MM.1S (cell line): ENCODE measurements at regions not wholly inside any gene's neighbourhood (a gene's known extent, or its start where the extent isn't known, plus 50 kb on each side); places are given as distances from the start of the nearest gene placed in this dataset.

Experiments used
- DNase-seq: peaks from one replicate; pipeline ENCODE4 v3.0.0-alpha.2; 2015
- H2AFZ ChIP-seq: fragments of 300-600 bp; sonication (generic); 2 replicates; pipeline ENCODE4 v1.6.0; 2016; ENCODE audit warnings: antibody characterized with exemption, low read length
- H3F3A ChIP-seq: fragments of 300-600 bp; sonication (generic); 2 replicates; pipeline ENCODE4 v1.6.1; 2016; ENCODE audit warnings: mild to moderate bottlenecking, antibody characterized with exemption, low read length, moderate library complexity, mixed read lengths; ENCODE audit not compliant: insufficient read depth
- H3K27ac ChIP-seq: fragments of 300-600 bp; sonication (generic); 2 replicates; pipeline ENCODE4 v1.5.1; 2016; ENCODE audit warnings: mild to moderate bottlenecking, low read length
- H3K27me3 ChIP-seq: fragments of 300-600 bp; sonication (generic); replicated peaks from 2 replicates; pipeline ENCODE4 v1.6.0; 2016; ENCODE audit warnings: low read length; ENCODE audit not compliant: insufficient read depth
- H3K36me3 ChIP-seq: fragments of 300-600 bp; sonication (generic); replicated peaks from 2 replicates; pipeline ENCODE4 v1.6.1; 2016; ENCODE audit warnings: mild to moderate bottlenecking, low read length, mixed read lengths; ENCODE audit not compliant: insufficient read depth
- H3K4me1 ChIP-seq: fragments of 300-600 bp; sonication (generic); 2 replicates; pipeline ENCODE4 v1.6.1; 2016; ENCODE audit warnings: low read length, mixed read lengths
- H3K4me2 ChIP-seq: fragments of 300-600 bp; sonication (generic); 2 replicates; pipeline ENCODE4 v1.6.0; 2016; ENCODE audit warnings: low read depth, low read length
- H3K4me3 ChIP-seq: fragments of 300-600 bp; sonication (generic); 2 replicates; pipeline ENCODE4 v1.5.1; 2016; ENCODE audit warnings: low read length, mixed read lengths
- H3K79me2 ChIP-seq: fragments of 300-600 bp; sonication (generic); 2 replicates; pipeline ENCODE4 v1.6.1; 2016; ENCODE audit warnings: mixed run types, low read length, mixed read lengths
- H3K9ac ChIP-seq: fragments of 300-600 bp; sonication (generic); 2 replicates; pipeline ENCODE4 v1.6.1; 2016; ENCODE audit warnings: low read length, mixed read lengths
- H3K9me2 ChIP-seq: fragments of 300-600 bp; sonication (generic); replicated peaks from 2 replicates; pipeline ENCODE4 v1.6.1; 2016; ENCODE audit warnings: mild to moderate bottlenecking, low read length, mixed read lengths; ENCODE audit not compliant: insufficient read depth
- H3K9me3 ChIP-seq: fragments of 300-600 bp; sonication (generic); replicated peaks from 2 replicates; pipeline ENCODE4 v1.6.1; 2016; ENCODE audit warnings: mild to moderate bottlenecking, low read length, mixed read lengths; ENCODE audit not compliant: insufficient read depth
- H4K20me1 ChIP-seq: fragments of 300-600 bp; sonication (generic); 2 replicates; pipeline ENCODE4 v1.6.1; 2016; ENCODE audit warnings: mild to moderate bottlenecking, low read length, moderate library complexity, mixed read lengths; ENCODE audit not compliant: insufficient read depth
- EZH2 ChIP-seq: fragments of 300-600 bp; sonication (generic); optimal IDR thresholded peaks from 2 replicates; pipeline ENCODE3; 2017; ENCODE audit warnings: low read depth, mild to moderate bottlenecking, antibody characterized with exemption, low read length, mixed read lengths
- EZH2phosphoT487 ChIP-seq: fragments of 300-600 bp; sonication (generic); IDR thresholded peaks from 2 replicates; pipeline ENCODE4 v1.6.1; 2018; ENCODE audit warnings: antibody characterized with exemption, low read length
- TF ChIP-seq, protein P1 (sequence below): fragments of 300-600 bp; sonication (generic); IDR thresholded peaks from 2 replicates; pipeline ENCODE4 v1.5.1; 2016; ENCODE audit warnings: antibody characterized with exemption, low read length, mixed read lengths

DNA sequence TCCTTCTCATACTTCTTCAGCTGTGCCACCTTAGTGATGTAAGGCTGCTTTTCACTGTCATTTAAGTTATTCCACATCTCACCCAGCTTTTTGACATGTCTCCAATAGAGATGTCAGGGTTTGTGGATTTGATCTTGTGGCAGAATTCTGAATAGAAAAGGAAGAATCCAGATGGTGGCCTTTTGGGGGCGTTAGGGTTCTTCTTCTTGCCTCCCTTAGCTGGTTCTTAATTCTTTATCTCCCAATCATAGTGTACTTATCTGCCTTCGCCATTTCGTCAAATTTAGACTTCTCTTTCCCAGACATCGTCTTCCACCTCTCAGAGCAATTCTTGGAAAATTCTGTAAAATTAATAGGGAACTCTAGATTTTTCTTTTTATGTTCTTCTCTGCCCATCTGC lies 422.9 kb downstream of the GJA1 start:
- no peak overlapping the region for H3K27ac ChIP-seq
- H3K27me3 ChIP-seq: no peaks in the 10 kb centered on the region
- H4K20me1 ChIP-seq: no peaks in the 10 kb centered on the region
- H2AFZ ChIP-seq: no peak overlapping the region
- TF ChIP-seq EZH2phosphoT487: no peak
- TF ChIP-seq EZH2: no peak
- TF ChIP-seq, protein P1, sequence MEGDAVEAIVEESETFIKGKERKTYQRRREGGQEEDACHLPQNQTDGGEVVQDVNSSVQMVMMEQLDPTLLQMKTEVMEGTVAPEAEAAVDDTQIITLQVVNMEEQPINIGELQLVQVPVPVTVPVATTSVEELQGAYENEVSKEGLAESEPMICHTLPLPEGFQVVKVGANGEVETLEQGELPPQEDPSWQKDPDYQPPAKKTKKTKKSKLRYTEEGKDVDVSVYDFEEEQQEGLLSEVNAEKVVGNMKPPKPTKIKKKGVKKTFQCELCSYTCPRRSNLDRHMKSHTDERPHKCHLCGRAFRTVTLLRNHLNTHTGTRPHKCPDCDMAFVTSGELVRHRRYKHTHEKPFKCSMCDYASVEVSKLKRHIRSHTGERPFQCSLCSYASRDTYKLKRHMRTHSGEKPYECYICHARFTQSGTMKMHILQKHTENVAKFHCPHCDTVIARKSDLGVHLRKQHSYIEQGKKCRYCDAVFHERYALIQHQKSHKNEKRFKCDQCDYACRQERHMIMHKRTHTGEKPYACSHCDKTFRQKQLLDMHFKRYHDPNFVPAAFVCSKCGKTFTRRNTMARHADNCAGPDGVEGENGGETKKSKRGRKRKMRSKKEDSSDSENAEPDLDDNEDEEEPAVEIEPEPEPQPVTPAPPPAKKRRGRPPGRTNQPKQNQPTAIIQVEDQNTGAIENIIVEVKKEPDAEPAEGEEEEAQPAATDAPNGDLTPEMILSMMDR: no peak
- H3K79me2 ChIP-seq: no peaks in the 10 kb centered on the region
- no peak for DNase-seq
- no peak overlapping the region for H3K4me2 ChIP-seq
- no peak overlapping the region for H3K9ac ChIP-seq
- no peaks in the 10 kb centered on the region for H3K36me3 ChIP-seq
- H3K9me2 ChIP-seq: no peaks in the 10 kb centered on the region
- no peak overlapping the region for H3K4me3 ChIP-seq
- H3K4me1 ChIP-seq: no peaks in the 10 kb centered on the region
- H3F3A ChIP-seq: no peaks in the 10 kb centered on the region
- H3K9me3 ChIP-seq: no peaks in the 10 kb centered on the region

DNA sequence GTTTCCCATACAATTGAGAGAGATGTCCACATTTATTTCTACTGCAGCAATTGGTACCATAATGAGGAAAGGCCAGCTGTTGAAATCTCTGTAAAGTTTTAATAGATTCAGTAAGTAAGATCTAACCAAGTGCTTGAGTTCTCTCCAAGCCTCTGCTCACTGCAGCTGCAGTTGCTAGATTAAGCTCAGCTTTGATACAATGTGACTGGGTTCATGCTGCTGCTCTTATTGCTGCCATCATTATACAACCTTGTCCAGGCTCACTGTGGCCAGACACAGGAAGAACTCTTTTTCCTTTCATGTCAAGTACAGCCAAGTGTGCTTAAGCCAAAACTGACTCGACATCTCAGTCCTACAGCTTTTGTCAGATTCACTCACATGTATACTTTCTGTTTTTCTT lies 423.5 kb downstream of the GJA1 start:
- Histone ChIP-seq H3K9me2 (no peaks in the 10 kb centered on the region), H3K27me3 (no peaks in the 10 kb centered on the region), H4K20me1 (no peaks in the 10 kb centered on the region), H3F3A (no peaks in the 10 kb centered on the region), H3K4me1 (no peaks in the 10 kb centered on the region), H3K4me3 (no peak overlapping the region), H3K9ac (no peak overlapping the region), H3K4me2 (no peak overlapping the region), H2AFZ (no peak overlapping the region), H3K9me3 (no peaks in the 10 kb centered on the region), H3K27ac (no peak overlapping the region), H3K36me3 (no peaks in the 10 kb centered on the region), H3K79me2 (no peaks in the 10 kb centered on the region)
- DNase-seq: no peak
- TF ChIP-seq, protein P1: no peak
- TF ChIP-seq EZH2 (no peak), EZH2phosphoT487 (no peak)

GRCh38 chr6:121865811-121866210 lies 430.4 kb downstream of the GJA1 start:
- Histone ChIP-seq H3K36me3 (no peaks in the 10 kb centered on the region), H3K27me3 (no peaks in the 10 kb centered on the region), H3K27ac (no peak overlapping the region), H3K4me3 (no peak overlapping the region), H3K4me2 (no peak overlapping the region), H4K20me1 (no peaks in the 10 kb centered on the region), H3F3A (no peaks in the 10 kb centered on the region), H3K9me2 (no peaks in the 10 kb centered on the region), H3K4me1 (no peaks in the 10 kb centered on the region), H3K9ac (no peak overlapping the region), H3K9me3 (no peaks in the 10 kb centered on the region), H2AFZ (no peak overlapping the region), H3K79me2 (no peaks in the 10 kb centered on the region)
- no peak for TF ChIP-seq EZH2
- no peak for TF ChIP-seq EZH2phosphoT487
- no peak for DNase-seq

- TF ChIP-seq EZH2: no peak
- TF ChIP-seq, protein P1: no peak
- TF ChIP-seq EZH2phosphoT487: no peak
- no peak for DNase-seq
These were observed 431.6 kb downstream of the GJA1 start for GRCh38 chr6:121867095-121867494.

More at GRCh38 chr6:121867095-121867494, 431.6 kb downstream of the GJA1 start:
- no peaks in the 10 kb centered on the region for H3K9me2 ChIP-seq
- H3K4me1 ChIP-seq: no peaks in the 10 kb centered on the region
- no peak overlapping the region for H2AFZ ChIP-seq
- H3K27me3 ChIP-seq: no peaks in the 10 kb centered on the region
- H3K36me3 ChIP-seq: no peaks in the 10 kb centered on the region
- no peak overlapping the region for H3K9ac ChIP-seq
- H3K4me3 ChIP-seq: no peak overlapping the region
- no peaks in the 10 kb centered on the region for H3K79me2 ChIP-seq
- H3K9me3 ChIP-seq: no peaks in the 10 kb centered on the region
- no peak overlapping the region for H3K27ac ChIP-seq
- H3K4me2 ChIP-seq: no peak overlapping the region
- H3F3A ChIP-seq: no peaks in the 10 kb centered on the region
- H4K20me1 ChIP-seq: no peaks in the 10 kb centered on the region
